GM19463 (cell line): ENCODE measurements at regions not wholly inside any gene's neighbourhood (a gene's known extent, or its start where the extent isn't known, plus 50 kb on each side); places are given as distances from the start of the nearest gene placed in this dataset.
A peak's percentile ranks its signal among the peaks of the same experiment; 100 is the strongest.
"Not testable (repeated sequence)": the region's sequence is repeated elsewhere in the genome, so short reads cannot be mapped to it uniquely, and the experiment has no call there.

Experiments used
- ATAC-seq: cut with Tn5 transposase; IDR thresholded peaks from one replicate; pipeline ENCODE4 v1.9.1; 2021; ENCODE audit warnings: mild to moderate bottlenecking, moderate library complexity; ENCODE audit not compliant: unreplicated experiment

GRCh38 chr4:45502471-45502870 is 621.4 kb downstream of the GABRG1 start:
- ATAC-seq: no peak

GRCh38 chr4:45484740-45485139 is 639.1 kb downstream of the GABRG1 start:
- ATAC-seq: no peak

GRCh38 chr4:45482346-45482745 is 641.5 kb downstream of the GABRG1 start:
- ATAC-seq: no peak

GRCh38 chr4:45477311-45477733 is 646.5 kb downstream of the GABRG1 start:
- no peak for ATAC-seq

GRCh38 chr4:45475548-45475947 is 648.3 kb downstream of the GABRG1 start:
- ATAC-seq: no peak

GRCh38 chr4:45472490-45472889 is 651.4 kb downstream of the GABRG1 start:
- ATAC-seq: no peak

GRCh38 chr4:45471335-45471734 is 652.5 kb downstream of the GABRG1 start:
- ATAC-seq: no peak

GRCh38 chr4:45467157-45467556 is 656.7 kb downstream of the GABRG1 start:
- ATAC-seq: no peak

- not testable (repeated sequence) for ATAC-seq
Measured at GRCh38 chr4:45460157-45460556, 663.7 kb downstream of the GABRG1 start.

- ATAC-seq: no peak
Measured at GRCh38 chr4:45455217-45455616, 668.6 kb downstream of the GABRG1 start.

GRCh38 chr4:45453258-45453853 is 670.5 kb downstream of the GABRG1 start:
- no peak for ATAC-seq

GRCh38 chr4:45442466-45442865 is 681.4 kb downstream of the GABRG1 start:
- no peak for ATAC-seq

- no peak for ATAC-seq
Measured at GRCh38 chr4:45438047-45438446, 685.8 kb downstream of the GABRG1 start.

- no peak for ATAC-seq
Measured at GRCh38 chr4:45437381-45437780, 686.5 kb downstream of the GABRG1 start.

GRCh38 chr4:45425135-45425534 is 698.7 kb downstream of the GABRG1 start:
- ATAC-seq: no peak

GRCh38 chr4:45423896-45424295 is 697.5 kb upstream of the GNPDA2 start:
- ATAC-seq: no peak

GRCh38 chr4:45420091-45420674 is 693.8 kb upstream of the GNPDA2 start:
- ATAC-seq: not testable (repeated sequence)

- ATAC-seq: no peak
Measured at GRCh38 chr4:45410701-45411210, 684.4 kb upstream of the GNPDA2 start.

GRCh38 chr4:45409536-45409935 is 683.2 kb upstream of the GNPDA2 start:
- no peak for ATAC-seq

- ATAC-seq: no peak
Measured at GRCh38 chr4:45408996-45409395, 682.6 kb upstream of the GNPDA2 start.

GRCh38 chr4:45399116-45399515 is 672.8 kb upstream of the GNPDA2 start:
- no peak for ATAC-seq

- peak; percentile 47 for ATAC-seq
Measured at GRCh38 chr4:45385306-45385705, 659.0 kb upstream of the GNPDA2 start.

GRCh38 chr4:45370408-45370807 is 644.1 kb upstream of the GNPDA2 start:
- ATAC-seq: no peak
